GM18502 (cell line): ENCODE measurements at regions not wholly inside any gene's neighbourhood (a gene's known extent, or its start where the extent isn't known, plus 50 kb on each side); places are given as distances from the start of the nearest gene placed in this dataset.

Experiments
- ATAC-seq: cut with Tn5 transposase; IDR thresholded peaks from one replicate; pipeline ENCODE4 v1.9.1; 2021; ENCODE audit warnings: mild to moderate bottlenecking; ENCODE audit not compliant: unreplicated experiment, poor library complexity

- ATAC-seq: no peak
These were observed 237.7 kb upstream of the IPO5 start for GRCh38 chr13:97715763-97716162.

GRCh38 chr13:97716746-97717145, 236.7 kb upstream of the IPO5 start:
- ATAC-seq: no peak

GRCh38 chr13:97719736-97720135, 233.7 kb upstream of the IPO5 start:
- no peak for ATAC-seq

GRCh38 chr13:97720896-97721295, 232.6 kb upstream of the IPO5 start:
- no peak for ATAC-seq

- ATAC-seq: no peak
These were observed 229.8 kb upstream of the IPO5 start for GRCh38 chr13:97723655-97724054.

- no peak for ATAC-seq
These were observed 229.0 kb upstream of the IPO5 start for GRCh38 chr13:97724450-97724849.

- ATAC-seq: no peak
These were observed 226.7 kb upstream of the IPO5 start for GRCh38 chr13:97726664-97727280.

- ATAC-seq: no peak
These were observed 225.5 kb upstream of the IPO5 start for GRCh38 chr13:97727991-97728390.

- no peak for ATAC-seq
These were observed 217.0 kb upstream of the IPO5 start for GRCh38 chr13:97736436-97736835.

- ATAC-seq: no peak
These were observed 211.4 kb upstream of the IPO5 start for GRCh38 chr13:97742084-97742483.

- ATAC-seq: no peak
These were observed 209.5 kb upstream of the IPO5 start for GRCh38 chr13:97743938-97744337.

- ATAC-seq: no peak
These were observed 206.8 kb upstream of the IPO5 start for GRCh38 chr13:97746649-97747048.

- ATAC-seq: no peak
These were observed 204.3 kb upstream of the IPO5 start for GRCh38 chr13:97749174-97749573.

GRCh38 chr13:97751477-97751876, 202.0 kb upstream of the IPO5 start:
- no peak for ATAC-seq

- no peak for ATAC-seq
These were observed 200.4 kb upstream of the IPO5 start for GRCh38 chr13:97752961-97753668.

- ATAC-seq: no peak
These were observed 199.4 kb upstream of the IPO5 start for GRCh38 chr13:97753942-97754670.

- ATAC-seq: no peak
These were observed 195.7 kb upstream of the IPO5 start for GRCh38 chr13:97757807-97758206.

GRCh38 chr13:97758317-97758716, 195.2 kb upstream of the IPO5 start:
- no peak for ATAC-seq

GRCh38 chr13:97761796-97762540, 191.5 kb upstream of the IPO5 start:
- ATAC-seq: no peak

GRCh38 chr13:97766749-97767148, 186.7 kb upstream of the IPO5 start:
- ATAC-seq: no peak

- ATAC-seq: no peak
These were observed 185.3 kb upstream of the IPO5 start for GRCh38 chr13:97768134-97768533.
